PFSK-1 (cell line): ENCODE measurements at regions not wholly inside any gene's neighbourhood (a gene's known extent, or its start where the extent isn't known, plus 50 kb on each side); places are given as distances from the start of the nearest gene placed in this dataset.

Source experiments
- FOXP2 ChIP-seq: optimal IDR thresholded peaks from 2 replicates; pipeline ENCODE3; 2011; ENCODE audit warnings: borderline replicate concordance, control low read depth, inconsistent platforms; ENCODE audit not compliant: insufficient read depth; ENCODE audit errors: extremely low read length, extremely low read depth
- POLR2AphosphoS5 ChIP-seq: IDR thresholded peaks from 2 replicates; pipeline ENCODE4 v1.6.1; 2012; ENCODE audit warnings: low read depth, mild to moderate bottlenecking, control low read depth, low read length, moderate library complexity

GRCh38 chr10:118944959-118945633 is 84.4 kb upstream of the NANOS1 start:
- no peak for TF ChIP-seq FOXP2
- no peak for TF ChIP-seq POLR2AphosphoS5
